Astrocyte of the spinal cord (primary cell): ENCODE measurements at regions not wholly inside any gene's neighbourhood (a gene's known extent, or its start where the extent isn't known, plus 50 kb on each side); places are given as distances from the start of the nearest gene placed in this dataset.

Experiments
- DNase-seq: peaks from one replicate; pipeline ENCODE4 v3.0.0; 2011; ENCODE audit warnings: low read depth, low spot score
- H3K4me3 ChIP-seq: 2 replicates; pipeline ENCODE4 v1.5.1; 2011; ENCODE audit warnings: low read depth, mild to moderate bottlenecking, low read length, moderate library complexity
- in situ Hi-C: cut with HindIII; loops from 2 replicates; pipeline ENCODE4 v1.10.0; 2017; ENCODE audit warnings: low sequenced_read_pairs
- TF ChIP-seq, protein P1 (sequence below): IDR thresholded peaks from 2 replicates; pipeline ENCODE4 v1.5.1; 2012; ENCODE audit warnings: low read depth, mild to moderate bottlenecking, low read length, inconsistent platforms

DNA sequence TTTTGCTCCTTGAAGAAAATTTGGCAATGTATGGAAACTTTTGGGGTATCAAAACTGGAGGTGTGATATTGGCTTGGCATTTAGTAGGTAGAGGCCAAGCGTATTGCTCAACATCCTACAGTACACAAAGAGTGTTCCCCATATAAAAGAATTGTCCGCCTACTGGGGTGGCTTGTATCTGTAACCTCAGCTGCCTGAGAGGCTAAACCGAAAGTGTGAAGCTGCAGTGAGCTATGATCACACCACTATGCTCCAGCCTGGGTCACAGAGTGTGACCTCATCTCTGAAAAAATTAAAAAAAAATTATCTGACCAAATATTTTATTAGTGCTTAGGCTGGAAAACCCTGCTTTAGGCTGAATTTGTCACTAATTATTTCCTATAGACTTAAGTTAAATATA is 483.9 kb downstream of the PYDC2 start:
- TF ChIP-seq, protein P1, sequence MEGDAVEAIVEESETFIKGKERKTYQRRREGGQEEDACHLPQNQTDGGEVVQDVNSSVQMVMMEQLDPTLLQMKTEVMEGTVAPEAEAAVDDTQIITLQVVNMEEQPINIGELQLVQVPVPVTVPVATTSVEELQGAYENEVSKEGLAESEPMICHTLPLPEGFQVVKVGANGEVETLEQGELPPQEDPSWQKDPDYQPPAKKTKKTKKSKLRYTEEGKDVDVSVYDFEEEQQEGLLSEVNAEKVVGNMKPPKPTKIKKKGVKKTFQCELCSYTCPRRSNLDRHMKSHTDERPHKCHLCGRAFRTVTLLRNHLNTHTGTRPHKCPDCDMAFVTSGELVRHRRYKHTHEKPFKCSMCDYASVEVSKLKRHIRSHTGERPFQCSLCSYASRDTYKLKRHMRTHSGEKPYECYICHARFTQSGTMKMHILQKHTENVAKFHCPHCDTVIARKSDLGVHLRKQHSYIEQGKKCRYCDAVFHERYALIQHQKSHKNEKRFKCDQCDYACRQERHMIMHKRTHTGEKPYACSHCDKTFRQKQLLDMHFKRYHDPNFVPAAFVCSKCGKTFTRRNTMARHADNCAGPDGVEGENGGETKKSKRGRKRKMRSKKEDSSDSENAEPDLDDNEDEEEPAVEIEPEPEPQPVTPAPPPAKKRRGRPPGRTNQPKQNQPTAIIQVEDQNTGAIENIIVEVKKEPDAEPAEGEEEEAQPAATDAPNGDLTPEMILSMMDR: no peak
- in situ Hi-C loops: no loop called here

DNA sequence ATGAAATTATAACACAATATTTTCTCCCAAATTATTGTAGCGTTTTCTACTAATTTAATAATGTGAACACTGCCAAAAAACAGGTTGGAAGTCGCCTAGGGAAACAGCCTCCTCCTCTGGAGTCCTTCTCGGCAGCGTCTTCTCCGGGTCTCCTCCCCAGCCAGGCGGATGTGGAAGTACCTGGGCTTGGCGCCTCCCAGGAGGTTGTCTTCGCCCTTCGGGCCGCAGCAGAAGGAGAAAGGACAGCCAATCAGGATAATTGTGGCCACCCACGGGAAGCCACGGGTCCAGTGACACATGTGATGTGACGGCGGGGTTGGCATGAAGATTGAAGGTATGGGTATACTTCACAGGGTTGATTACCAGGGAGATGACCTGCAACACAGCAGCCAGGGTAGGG is 491.2 kb downstream of the PYDC2 start:
- no peak for DNase-seq
- TF ChIP-seq, protein P1: no peak
- in situ Hi-C loops: no loop called here
- H3K4me3 ChIP-seq: no peak overlapping the region

More for the DNA sequence above, 483.9 kb downstream of the PYDC2 start:
- DNase-seq: no peak
- H3K4me3 ChIP-seq: no peak overlapping the region

DNA sequence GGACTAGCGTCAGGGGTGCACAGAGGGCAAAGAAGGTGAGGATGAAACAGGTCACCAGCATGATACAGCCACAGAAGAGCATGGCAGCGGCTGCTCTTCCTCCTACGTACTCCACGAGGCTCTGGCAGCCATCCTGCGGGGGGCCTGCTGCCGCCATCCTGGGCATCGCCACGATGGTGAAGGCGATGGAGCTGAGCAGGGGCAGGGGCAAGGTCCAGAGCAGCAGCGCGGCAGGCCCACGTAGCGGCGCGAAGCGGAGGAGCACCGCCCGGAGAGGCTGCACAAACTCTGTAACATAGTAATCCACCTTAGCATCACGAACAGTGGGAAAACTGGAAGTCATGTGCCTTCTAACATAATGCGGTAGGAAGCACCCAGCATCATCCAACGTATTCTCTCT is 491.6 kb downstream of the PYDC2 start:
- H3K4me3 ChIP-seq: no peak overlapping the region
- DNase-seq: no peak
- in situ Hi-C loops: no loop called here
- TF ChIP-seq, protein P1: no peak

DNA sequence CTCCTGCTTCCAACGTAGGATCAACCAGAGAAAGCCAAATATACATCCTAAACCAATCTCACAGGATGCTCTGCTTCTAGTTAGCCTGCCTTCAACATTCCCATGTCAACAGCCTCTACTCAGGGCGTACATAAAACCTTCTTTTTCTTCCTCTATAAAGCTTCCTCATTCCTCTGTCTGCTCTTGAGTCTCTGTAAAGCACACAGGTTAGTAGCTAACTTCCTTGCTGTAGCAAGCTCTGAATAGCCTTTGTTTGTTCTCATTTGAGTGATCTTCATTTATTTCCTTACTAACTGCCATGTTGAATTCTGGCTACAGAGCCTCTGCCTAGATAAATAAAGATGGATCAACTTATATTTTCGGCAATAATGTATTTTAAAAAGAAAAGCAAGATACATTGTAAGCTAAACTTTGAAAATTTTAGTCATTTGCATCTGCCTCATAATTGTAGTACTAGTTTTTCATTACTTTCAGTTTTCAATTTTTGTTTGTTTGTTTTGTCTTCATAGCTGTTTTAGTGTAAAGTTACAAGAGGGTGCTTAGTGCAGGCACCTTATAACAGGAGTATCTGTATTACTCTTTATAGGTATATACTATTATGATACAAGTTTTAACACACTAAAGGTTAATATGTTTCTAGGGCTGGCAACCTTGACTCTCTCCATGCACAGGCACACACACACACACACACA is 498.2 kb downstream of the PYDC2 start:
- no peak overlapping the region for H3K4me3 ChIP-seq
- TF ChIP-seq, protein P1: no peak
- DNase-seq: no peak
- in situ Hi-C loops: no loop called here

DNA sequence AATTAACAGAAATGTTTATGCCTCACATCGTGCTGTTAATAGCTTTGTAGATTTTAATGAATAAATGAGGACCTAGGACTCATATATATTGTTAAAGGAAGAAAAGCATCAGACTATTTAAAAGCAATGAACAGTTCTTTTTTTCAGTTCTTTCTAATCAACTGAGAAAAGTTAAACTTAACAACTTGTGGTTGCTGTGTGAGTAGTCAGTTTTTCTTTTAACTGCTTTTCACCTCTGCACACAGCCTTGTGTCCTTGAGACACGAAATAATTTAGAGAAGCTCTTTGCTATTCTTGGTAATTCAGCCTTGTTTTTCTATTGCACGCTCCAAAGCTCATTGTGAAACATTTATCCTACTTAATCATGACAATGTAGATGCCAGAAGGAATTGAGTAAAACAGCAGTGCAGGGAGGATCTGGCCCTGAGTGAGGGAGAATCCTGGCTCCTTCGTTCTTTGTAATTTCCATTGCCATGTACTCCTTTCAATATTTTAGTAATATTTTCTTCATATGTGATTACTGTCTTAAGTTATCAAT is 499.0 kb downstream of the PYDC2 start:
- in situ Hi-C loops: no loop called here
- TF ChIP-seq, protein P1: no peak
- DNase-seq: peak; percentile 6
- H3K4me3 ChIP-seq: no peak overlapping the region

DNA sequence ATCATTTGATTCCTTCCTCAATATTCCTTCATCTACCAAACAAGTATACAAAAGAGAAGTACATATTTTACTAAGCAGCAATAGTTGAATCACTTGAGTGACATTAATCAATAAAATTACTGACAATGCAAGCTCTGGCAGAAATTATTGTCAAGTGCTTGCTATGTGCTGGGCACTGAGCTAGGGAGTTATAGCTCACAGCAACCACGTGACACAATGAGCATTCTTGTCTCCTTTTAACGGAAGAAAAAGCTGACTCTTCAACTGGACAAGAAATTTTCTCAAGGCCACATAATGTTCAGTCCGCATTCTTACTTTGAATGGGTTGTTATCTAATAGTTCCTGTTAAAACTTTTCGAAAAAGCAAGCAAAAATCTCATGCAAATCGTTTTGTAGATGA is 500.1 kb downstream of the PYDC2 start:
- no peak for DNase-seq
- H3K4me3 ChIP-seq: no peak overlapping the region
- in situ Hi-C loops: no loop called here
- TF ChIP-seq, protein P1: no peak
